IPS-18c (cell line): ENCODE measurements at regions not wholly inside any gene's neighbourhood (a gene's known extent, or its start where the extent isn't known, plus 50 kb on each side); places are given as distances from the start of the nearest gene placed in this dataset.

Source experiments
- H3K4me3 ChIP-seq: 2 replicates; pipeline ENCODE4 v1.7.0; 2013; ENCODE audit warnings: low read depth, mild to moderate bottlenecking, low read length, moderate library complexity; ENCODE audit not compliant: insufficient read depth
- H3K9me3 ChIP-seq: one replicate; pipeline ENCODE4 v1.6.1; 2013; ENCODE audit warnings: mild to moderate bottlenecking, low read length, moderate library complexity; ENCODE audit not compliant: control insufficient read depth, insufficient read depth

DNA sequence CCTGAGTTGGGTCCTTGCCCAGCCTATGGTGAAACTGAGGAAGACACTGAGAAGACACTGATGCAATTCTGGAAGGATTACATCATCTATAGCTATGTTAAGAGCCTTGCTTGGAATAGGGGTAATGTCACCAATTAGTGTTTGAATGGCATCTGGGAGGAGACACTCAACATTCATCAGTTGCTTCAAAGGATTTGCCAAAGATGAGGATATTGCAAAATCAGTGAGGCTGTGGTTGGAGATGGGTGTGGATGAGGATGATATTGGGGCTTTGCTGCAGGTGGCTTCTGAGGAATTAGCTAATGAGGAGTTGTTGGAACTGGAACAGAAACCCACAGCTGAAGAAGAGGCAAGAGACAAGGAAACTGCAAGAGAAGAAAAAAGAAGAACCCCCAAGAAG, 146.7 kb upstream of the SP4 start:
- no peak overlapping the region for H3K4me3 ChIP-seq

DNA sequence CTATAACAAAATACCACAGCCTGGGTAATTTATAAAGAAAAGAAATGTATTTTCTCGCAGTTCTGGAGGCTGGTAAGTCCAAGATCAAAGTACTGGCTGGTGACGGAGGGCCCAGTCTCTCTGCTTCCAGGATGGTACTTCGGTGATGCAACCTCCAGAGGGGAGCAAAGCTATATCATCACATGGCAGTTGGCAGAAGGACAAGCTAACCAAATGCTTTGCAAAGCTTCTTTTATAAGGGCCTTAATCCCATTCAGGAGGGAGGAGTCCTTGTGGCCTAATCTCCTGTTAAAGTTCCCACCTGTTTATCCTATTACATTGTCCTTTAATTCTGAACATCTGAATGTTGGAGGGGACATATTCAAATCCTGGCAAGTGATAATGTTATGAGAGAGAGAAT, 134.1 kb upstream of the SP4 start:
- H3K4me3 ChIP-seq = no peak overlapping the region

More for the DNA sequence above, 146.7 kb upstream of the SP4 start:
- H3K9me3 ChIP-seq = no peaks in the 10 kb centered on the region

DNA sequence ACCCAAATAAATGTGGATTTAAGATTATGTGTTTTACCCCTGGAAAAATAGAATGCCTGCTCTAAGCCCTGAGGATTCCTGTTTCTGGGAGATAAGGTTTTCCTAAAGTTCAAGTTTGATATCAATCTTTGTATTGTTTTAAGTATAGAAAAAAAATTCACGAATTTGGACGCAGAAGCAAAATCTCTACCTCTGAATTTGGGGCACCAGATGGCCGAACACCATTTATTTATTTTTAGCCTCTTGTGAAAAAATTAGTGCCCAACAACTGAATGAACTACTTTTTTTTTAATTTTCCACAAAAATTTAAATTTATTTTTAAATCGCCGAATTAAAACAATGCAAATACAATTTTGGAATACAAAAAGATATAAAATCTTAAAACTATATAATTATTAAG, 128.1 kb upstream of the SP4 start:
- H3K9me3 ChIP-seq = no peaks in the 10 kb centered on the region
- H3K4me3 ChIP-seq = no peak overlapping the region

More for the DNA sequence above, 134.1 kb upstream of the SP4 start:
- H3K9me3 ChIP-seq = no peaks in the 10 kb centered on the region

DNA sequence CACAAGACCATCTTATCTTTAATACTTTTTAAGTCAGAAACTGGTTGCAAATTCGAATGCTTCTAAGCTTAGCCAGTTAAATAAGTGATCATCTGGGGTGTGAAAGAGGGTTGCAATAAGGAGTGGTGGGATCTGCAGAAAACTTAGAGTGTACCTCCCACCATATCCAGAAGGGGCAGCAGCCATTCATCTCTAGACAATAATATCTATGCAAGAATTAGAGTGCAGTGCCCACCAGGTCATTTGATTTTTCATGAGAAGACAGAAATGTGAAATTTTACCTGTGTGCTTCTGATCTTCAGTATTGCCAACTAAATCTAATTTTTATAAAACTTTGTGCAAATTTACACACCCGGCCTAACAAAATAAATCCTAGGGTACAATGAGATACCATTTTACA, 127.2 kb upstream of the SP4 start:
- Histone ChIP-seq H3K9me3 (no peaks in the 10 kb centered on the region), H3K4me3 (no peak overlapping the region)

DNA sequence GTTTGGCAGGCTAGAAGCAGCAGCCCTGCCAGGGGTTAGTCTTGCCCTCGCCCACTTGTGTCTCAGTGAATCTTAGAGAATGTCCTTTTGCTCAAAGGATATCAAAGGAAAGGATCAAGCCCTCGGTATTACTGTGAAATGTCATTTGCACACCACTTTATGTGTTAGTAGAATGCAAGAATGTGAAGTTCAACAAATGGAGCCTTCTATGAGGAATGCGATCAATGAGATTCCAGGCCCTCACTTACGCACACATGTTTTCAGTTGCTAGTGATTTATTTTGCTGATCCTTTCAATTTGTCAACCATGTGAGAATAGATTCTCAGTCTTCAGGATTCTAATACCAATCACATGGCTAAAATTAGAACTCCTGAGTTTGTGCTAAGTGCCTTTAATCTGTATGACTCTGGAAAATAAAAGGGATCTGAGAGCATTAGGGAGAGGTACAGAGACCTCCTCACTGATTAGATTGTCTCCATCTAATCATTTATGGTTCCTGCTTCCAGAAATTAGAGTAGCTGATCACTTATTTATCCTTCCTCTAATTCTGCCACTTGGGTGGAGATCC, 123.0 kb upstream of the SP4 start:
- H3K4me3 ChIP-seq = no peak overlapping the region
- peaks cover 7% of the 10 kb centered on the region for H3K9me3 ChIP-seq

DNA sequence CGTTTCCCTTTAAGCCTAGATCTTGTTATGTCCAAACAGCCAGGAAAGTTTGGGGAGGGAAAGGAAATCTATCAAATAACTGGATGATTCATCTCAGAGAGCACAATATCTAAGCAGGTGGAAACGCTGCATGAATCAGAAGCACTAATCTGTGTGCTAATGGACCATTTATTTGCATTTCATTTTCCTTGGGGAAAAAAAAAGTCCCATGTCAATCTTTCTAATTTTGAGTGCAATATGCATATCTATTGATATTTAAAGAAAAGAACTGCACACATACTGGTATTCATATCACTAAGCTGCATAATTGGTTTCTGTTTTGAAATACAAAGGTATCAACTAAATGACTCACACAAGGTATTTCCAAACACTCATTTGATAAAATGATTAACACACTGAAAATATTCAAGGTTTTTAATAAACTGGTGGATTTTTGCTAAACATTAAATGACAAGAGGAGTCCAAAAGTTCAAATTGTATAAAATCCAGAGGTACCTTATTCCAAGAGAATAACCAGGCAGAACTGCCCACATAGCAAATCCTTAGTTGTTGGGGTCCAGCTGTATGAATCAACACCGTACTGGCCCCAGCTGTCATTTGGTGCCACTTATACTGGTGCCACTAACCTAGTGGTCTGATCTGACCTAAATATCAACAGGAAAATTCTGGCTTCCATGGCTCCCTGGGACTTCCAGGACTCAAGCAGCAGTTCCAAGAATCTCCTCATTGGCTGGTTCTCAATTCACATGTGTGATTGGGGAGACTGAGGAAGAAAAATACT, 122.2 kb upstream of the SP4 start:
- Histone ChIP-seq H3K4me3 (no peak overlapping the region), H3K9me3 (peaks cover 7% of the 10 kb centered on the region)

DNA sequence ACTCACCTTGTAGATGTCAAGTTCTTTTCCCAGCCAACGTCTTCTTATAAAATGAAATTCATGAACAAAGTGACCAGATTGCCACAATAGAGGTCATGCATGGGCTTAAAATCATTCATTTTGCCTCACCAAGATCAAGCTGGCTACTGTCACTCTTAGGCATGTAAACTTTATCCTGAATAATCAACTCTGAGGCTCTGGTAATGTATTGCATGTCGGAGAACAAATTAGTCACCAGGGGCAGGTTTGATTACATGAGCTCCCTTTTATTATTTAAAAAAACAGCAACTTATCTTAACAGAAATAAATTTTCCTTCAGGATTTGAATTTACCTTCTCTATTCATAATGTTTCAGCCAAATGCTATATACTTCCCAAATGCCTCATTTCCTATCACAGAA, 112.9 kb upstream of the SP4 start:
- no peaks in the 10 kb centered on the region for H3K9me3 ChIP-seq
- H3K4me3 ChIP-seq = no peak overlapping the region

DNA sequence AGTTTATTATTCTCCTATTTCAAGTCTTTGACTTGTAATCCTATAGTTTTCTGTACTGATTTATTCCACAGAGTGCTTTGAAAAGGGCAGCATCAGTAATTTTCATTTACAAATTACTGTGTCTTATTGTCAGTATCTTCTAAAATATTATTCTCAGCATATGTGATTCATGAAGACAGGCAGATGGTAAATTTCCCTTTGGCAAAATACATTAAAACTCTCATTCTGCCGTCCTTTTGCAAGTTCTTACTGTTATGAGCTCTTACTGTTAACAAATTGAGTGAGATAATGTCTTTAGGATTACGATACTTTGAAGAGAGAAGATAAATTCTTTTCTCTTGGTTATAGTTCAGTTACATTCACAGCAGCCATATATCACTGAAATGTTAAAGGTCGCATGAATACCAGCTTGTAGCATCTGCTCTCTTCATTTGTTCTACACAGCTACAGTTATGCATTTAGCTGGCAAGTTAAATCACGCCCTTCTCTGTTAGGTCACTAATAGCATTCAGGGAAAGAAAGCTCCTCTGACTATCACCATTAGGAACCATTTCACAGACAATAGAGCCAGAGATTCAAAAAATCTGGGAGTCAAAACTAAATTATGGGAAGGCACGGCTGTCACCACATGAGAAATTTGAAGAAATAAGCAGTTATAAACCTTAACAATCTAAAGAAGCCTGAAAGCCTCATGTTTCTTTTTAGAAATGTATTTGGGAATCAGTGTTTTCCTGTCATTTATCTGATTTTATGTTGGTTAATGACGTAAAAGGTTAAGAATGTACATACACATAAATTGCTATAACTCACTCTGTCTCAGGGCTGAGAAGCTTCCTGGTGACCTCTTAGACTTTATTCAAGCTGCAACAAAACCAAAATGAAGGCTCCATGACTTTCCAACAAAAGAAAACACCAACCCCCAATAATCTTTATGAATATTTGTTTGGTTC, 109.6 kb upstream of the SP4 start:
- no peak overlapping the region for H3K4me3 ChIP-seq
- H3K9me3 ChIP-seq = no peaks in the 10 kb centered on the region

DNA sequence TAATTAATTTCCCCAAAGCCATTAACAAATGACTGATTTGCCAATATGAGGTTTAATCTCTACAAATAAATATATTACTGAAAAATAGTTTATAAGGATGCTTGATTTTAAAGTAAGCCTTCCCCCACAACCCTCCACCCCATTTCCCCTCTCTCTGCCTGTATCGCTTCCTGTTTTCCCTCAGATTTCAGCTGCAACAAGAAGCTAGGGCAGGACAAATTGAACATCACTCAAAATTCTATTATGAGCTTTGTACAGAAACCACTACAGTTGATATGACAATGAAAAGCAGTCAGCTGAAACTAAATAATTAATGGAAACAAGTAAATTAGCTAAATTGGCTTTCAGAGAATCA, 109.0 kb upstream of the SP4 start:
- no peak overlapping the region for H3K4me3 ChIP-seq
- no peaks in the 10 kb centered on the region for H3K9me3 ChIP-seq

DNA sequence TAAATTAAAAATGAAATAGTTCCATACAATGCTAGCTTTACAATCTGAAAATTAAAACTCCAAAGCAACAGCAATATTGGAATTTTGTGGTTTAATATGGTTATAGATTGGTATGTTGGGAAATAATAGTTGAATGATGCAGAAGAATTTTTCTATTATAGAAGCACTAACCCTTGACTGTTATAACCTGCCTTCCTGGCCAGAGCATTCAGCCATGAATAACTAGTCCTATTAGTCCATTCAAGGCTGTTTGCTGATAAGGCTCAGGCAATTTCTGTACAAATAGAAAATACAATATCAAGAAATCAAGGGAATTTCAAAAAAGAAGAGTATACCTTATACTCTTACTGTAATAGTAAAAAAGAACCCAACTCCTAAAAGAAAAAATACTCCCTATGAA, 101.6 kb upstream of the SP4 start:
- H3K4me3 ChIP-seq = no peak overlapping the region
- peaks cover 2% of the 10 kb centered on the region for H3K9me3 ChIP-seq

DNA sequence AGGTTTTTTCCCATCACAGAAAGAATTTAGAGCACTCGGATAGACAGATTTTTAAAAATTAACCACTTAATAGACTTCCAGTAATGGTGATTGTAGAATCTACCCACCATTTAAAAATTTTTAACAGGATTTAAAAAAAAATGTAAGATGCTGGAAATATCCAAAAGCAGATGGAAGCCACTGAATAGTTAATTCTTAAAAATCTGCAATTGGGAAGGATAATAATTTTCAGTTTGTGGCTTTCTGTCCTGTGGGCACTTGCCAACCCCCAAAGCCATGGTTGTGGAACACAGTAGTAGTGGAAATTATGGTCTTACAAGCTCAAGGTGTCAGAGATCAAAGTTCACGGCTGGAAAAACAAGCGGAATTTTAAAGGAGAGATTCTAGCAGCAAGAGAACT, 101.0 kb upstream of the SP4 start:
- H3K9me3 ChIP-seq = peaks cover 2% of the 10 kb centered on the region
- H3K4me3 ChIP-seq = no peak overlapping the region

DNA sequence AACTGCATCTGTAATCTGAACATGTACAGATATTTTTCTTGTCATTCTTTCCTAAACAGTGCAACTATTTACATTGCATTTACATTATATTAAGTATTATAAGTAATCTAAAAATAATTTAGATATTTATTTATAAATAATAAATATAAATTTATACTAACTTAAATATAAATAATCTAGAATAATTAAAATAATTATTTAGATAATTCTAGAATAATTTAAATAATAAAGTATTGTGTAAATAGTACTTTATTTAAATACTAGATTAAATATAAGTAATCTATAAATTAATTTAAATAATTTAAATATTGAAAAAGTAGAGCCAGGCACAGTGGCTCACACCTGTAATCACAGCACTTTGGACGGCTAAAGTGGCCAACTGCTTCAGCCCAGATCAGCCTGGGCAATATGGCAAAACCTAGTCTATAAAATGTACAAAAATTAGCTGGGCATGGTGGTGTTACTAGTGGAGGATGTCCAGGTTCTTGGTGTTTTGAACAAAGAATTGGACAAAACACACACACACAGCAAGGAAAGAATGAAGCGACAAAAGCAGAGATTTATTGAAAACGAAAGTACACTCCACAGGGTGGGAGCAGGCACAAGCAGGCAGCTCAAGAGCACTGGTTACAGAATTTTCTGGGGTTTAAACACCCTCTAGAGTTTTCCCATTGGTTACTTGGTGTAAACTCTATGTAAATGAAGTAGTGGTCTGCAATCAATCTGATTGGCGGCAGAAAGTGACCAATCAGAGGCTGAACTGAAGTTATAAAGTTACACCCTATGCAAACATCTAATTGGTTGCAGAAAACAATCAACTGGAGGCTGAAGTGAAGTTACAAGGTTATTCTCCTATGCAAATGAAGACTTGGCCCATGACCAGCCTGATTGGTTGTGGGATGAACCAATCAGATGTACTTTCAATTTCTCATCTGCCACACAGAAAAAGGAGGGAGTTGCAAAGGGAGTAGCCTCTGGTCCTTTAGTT, 100.2 kb upstream of the SP4 start:
- no peak overlapping the region for H3K4me3 ChIP-seq
- H3K9me3 ChIP-seq = peaks cover 2% of the 10 kb centered on the region

DNA sequence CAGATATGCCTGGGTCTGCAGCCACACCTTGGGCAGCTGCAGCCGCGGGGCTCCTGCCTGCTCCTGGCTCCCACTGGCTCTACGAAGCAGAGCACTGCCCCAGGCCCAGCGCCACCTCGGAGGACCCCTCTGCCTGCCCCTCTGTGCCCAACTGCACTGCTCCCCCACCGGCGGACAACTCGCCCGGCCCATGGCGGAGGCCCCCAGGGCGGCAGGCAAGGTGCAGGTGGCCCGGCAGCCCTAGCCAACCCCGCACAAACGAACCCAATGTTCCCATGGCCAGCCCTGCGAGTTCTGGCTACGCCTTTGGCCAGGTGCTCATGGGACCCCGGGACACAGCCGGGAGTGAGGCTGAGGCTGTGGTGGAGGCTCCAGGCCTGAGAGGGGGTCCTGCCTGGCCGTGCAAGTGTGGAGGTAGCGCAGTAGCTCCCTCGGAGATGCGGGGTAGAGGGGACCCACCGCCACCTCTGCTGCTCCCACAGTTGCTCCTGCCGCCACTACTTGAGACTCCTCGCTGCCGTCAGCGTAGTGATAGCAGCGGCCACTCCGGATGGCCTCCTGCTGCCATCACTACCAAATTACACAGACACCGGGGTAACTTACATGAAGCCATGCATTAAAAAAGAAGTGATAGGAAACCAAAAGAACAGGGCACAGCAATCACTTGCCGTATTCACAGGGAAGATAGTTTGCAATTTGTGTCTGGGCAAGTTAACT, 97.3 kb upstream of the SP4 start:
- Histone ChIP-seq H3K9me3 (peaks cover 2% of the 10 kb centered on the region), H3K4me3 (no peak overlapping the region)

DNA sequence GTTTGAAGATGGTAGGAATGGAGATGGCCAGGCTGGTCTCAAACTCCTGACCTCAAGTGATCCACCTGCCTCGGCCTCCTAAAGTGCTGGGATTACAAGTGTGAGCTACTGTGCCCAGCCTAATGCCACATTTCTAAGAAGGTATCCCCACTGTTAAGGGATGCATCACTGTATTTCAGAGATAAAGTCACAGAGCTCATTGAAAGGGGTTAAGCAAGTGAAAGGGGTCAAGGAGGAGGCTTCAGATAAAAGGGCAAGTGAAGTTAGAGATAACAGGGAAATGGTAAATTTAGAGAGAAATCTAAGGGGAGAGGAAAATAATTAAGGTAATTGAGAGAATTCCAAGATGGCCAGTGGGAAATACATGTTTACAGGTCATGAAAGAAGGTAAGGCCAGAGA, 93.0 kb upstream of the SP4 start:
- H3K9me3 ChIP-seq = no peaks in the 10 kb centered on the region
- no peak overlapping the region for H3K4me3 ChIP-seq

DNA sequence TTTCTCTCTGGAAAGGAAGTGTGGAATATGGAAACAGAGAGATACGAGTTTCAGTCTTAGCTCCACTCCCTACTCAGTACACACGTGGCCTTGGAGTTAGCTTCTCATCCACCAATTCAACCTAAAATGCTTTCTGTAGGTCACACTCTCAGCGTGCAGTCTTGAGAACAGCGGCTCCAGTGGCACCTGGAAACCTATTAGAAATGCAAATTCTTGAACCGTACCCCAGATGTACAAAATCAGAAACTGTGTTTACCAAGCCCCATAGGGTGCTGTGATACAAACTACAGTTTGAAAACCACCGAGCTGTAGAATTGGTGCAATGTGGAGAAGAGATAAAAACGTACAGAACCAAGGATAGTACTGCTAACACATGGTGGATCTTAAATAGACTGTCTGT, 91.1 kb upstream of the SP4 start:
- no peak overlapping the region for H3K4me3 ChIP-seq
- no peaks in the 10 kb centered on the region for H3K9me3 ChIP-seq

DNA sequence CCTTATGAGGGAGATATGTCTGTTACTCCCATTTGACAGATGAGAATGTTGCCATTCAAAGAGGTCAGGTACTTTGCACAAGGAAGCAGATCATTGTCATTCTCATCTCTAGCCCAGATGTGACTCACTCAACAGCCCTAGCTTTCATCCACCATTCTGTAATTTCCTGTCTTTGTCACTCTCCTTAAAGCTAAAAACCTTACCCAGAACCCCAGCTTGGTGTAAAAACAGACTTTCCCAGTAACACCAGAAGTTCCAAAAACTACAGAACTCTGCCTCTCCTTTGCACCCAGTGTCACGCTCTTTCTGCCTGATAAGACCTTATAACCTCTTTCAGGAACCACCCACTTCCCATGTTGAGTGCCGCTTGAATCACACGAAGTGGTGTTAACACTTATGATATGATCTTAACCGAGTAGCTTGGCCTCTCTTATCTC, 89.1 kb upstream of the SP4 start:
- no peak overlapping the region for H3K4me3 ChIP-seq
- H3K9me3 ChIP-seq = no peaks in the 10 kb centered on the region
